ENCODE measurements at regions not wholly inside any gene's neighbourhood (a gene's known extent, or its start where the extent isn't known, plus 50 kb on each side); places are given as distances from the start of the nearest gene placed in this dataset.

DNA sequence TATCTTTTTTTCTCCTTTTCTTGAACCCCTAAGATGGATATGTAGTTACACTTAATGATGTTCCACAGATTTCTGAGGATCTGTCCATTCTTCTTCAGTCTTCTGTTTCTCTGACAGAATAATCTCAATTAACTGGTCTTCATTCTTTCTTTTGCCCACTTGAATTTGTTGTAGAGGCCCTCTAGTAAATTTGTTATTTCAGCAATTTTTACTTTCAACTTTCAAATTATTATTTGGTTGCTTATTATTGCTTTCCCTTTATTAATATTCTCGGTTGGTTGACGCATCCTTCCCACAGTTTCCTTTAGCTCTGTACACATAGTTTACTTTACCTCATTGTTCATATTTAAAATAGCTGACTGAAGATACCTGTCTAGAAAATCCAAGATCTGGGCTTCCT is 1013.7 kb upstream of the CNTN5 start:
- Histone ChIP-seq H3K27ac (ENCODE audit: low read depth, low read length) (no peak overlapping the region), H3K9me3 (ENCODE audit: control insufficient read depth, insufficient read depth, low read length) (peaks cover 4% of the 10 kb centered on the region; the same call in 1 of the 2 replicates), H3K36me3 (ENCODE audit: control insufficient read depth, low read length) (no peaks in the 10 kb centered on the region), H3K27me3 (ENCODE audit: control insufficient read depth, low read length) (no peaks in the 10 kb centered on the region), H3K9me2 (replicated peaks; ENCODE audit: control insufficient read depth, low read length) (no peaks in the 10 kb centered on the region), H3K4me3 (ENCODE audit: low read length) (no peak overlapping the region), H3K79me2 (ENCODE audit: control insufficient read depth, low read length) (no peaks in the 10 kb centered on the region), H3K4me1 (ENCODE audit: control insufficient read depth, low read length) (no peaks in the 10 kb centered on the region), H3F3A (ENCODE audit: control insufficient read depth, insufficient read depth) (no peaks in the 10 kb centered on the region), H4K20me1 (ENCODE audit: control insufficient read depth, insufficient read depth, low read depth, low read length) (no peaks in the 10 kb centered on the region), H3K4me2 (ENCODE audit: low read length) (no peak overlapping the region)
- TF ChIP-seq EZH2phosphoT487 (IDR thresholded peaks at IDR 0.05; ENCODE audit: borderline replicate concordance, low read length) = no peak
- TF ChIP-seq, protein P1, sequence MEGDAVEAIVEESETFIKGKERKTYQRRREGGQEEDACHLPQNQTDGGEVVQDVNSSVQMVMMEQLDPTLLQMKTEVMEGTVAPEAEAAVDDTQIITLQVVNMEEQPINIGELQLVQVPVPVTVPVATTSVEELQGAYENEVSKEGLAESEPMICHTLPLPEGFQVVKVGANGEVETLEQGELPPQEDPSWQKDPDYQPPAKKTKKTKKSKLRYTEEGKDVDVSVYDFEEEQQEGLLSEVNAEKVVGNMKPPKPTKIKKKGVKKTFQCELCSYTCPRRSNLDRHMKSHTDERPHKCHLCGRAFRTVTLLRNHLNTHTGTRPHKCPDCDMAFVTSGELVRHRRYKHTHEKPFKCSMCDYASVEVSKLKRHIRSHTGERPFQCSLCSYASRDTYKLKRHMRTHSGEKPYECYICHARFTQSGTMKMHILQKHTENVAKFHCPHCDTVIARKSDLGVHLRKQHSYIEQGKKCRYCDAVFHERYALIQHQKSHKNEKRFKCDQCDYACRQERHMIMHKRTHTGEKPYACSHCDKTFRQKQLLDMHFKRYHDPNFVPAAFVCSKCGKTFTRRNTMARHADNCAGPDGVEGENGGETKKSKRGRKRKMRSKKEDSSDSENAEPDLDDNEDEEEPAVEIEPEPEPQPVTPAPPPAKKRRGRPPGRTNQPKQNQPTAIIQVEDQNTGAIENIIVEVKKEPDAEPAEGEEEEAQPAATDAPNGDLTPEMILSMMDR (IDR thresholded peaks at IDR 0.05; ENCODE audit: low read depth, low read length, poor library complexity, severe bottlenecking) = no peak

GRCh38 chr11:98027652-98028051 is 993.1 kb upstream of the CNTN5 start:
- Histone ChIP-seq H3K36me3 (ENCODE audit: control insufficient read depth, low read length) (no peaks in the 10 kb centered on the region), H4K20me1 (ENCODE audit: control insufficient read depth, insufficient read depth, low read depth, low read length) (no peaks in the 10 kb centered on the region), H3K79me2 (ENCODE audit: control insufficient read depth, low read length) (no peaks in the 10 kb centered on the region), H3K4me1 (ENCODE audit: control insufficient read depth, low read length) (no peaks in the 10 kb centered on the region), H3F3A (ENCODE audit: control insufficient read depth, insufficient read depth) (no peaks in the 10 kb centered on the region), H3K4me2 (ENCODE audit: low read length) (no peak overlapping the region), H3K9me3 (ENCODE audit: control insufficient read depth, insufficient read depth, low read length) (no peaks in the 10 kb centered on the region), H3K27ac (ENCODE audit: low read depth, low read length) (no peak overlapping the region), H3K9me2 (replicated peaks; ENCODE audit: control insufficient read depth, low read length) (no peaks in the 10 kb centered on the region), H3K27me3 (ENCODE audit: control insufficient read depth, low read length) (no peaks in the 10 kb centered on the region), H3K4me3 (ENCODE audit: low read length) (no peak overlapping the region)
- TF ChIP-seq, protein P1 (IDR thresholded peaks at IDR 0.05; ENCODE audit: low read depth, low read length, poor library complexity, severe bottlenecking) = no peak
- TF ChIP-seq EZH2phosphoT487 (IDR thresholded peaks at IDR 0.05; ENCODE audit: borderline replicate concordance, low read length) = no peak

- Histone ChIP-seq H3K4me3 (ENCODE audit: low read length) (no peak overlapping the region), H3K79me2 (ENCODE audit: control insufficient read depth, low read length) (no peaks in the 10 kb centered on the region), H3K36me3 (ENCODE audit: control insufficient read depth, low read length) (no peaks in the 10 kb centered on the region), H3K27ac (ENCODE audit: low read depth, low read length) (no peak overlapping the region), H3K27me3 (ENCODE audit: control insufficient read depth, low read length) (no peaks in the 10 kb centered on the region), H3K9me2 (replicated peaks; ENCODE audit: control insufficient read depth, low read length) (no peaks in the 10 kb centered on the region), H3K4me2 (ENCODE audit: low read length) (no peak overlapping the region), H3F3A (ENCODE audit: control insufficient read depth, insufficient read depth) (no peaks in the 10 kb centered on the region), H4K20me1 (ENCODE audit: control insufficient read depth, insufficient read depth, low read depth, low read length) (no peaks in the 10 kb centered on the region), H3K4me1 (ENCODE audit: control insufficient read depth, low read length) (no peaks in the 10 kb centered on the region), H3K9me3 (ENCODE audit: control insufficient read depth, insufficient read depth, low read length) (no peaks in the 10 kb centered on the region)
- no peak for TF ChIP-seq EZH2phosphoT487 (IDR thresholded peaks at IDR 0.05; ENCODE audit: borderline replicate concordance, low read length)
- TF ChIP-seq, protein P1 (IDR thresholded peaks at IDR 0.05; ENCODE audit: low read depth, low read length, poor library complexity, severe bottlenecking) = no peak
Measured at GRCh38 chr11:98029832-98030231, 990.9 kb upstream of the CNTN5 start.

DNA sequence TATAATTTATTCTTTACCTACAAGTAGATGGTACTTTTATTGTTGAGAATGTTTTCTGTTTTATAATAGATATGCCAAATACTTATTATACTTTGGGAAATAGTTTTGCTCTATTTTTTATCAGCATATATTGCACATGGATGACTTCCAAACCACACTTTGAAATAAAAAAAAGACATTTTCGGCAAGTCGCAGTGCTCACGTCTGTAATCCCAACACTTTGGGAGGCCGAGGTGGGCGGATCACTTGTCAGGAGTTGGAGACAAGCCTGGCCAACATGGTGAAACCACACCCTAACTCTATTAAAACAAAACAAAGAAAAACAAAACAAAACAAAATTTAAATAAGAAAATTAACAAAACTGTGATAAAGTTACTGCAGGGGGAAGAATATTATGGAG is 983.9 kb upstream of the CNTN5 start:
- Histone ChIP-seq H3K27me3 (ENCODE audit: control insufficient read depth, low read length) (no peaks in the 10 kb centered on the region), H3K79me2 (ENCODE audit: control insufficient read depth, low read length) (no peaks in the 10 kb centered on the region), H4K20me1 (ENCODE audit: control insufficient read depth, insufficient read depth, low read depth, low read length) (no peaks in the 10 kb centered on the region), H3K4me1 (ENCODE audit: control insufficient read depth, low read length) (no peaks in the 10 kb centered on the region), H3K27ac (ENCODE audit: low read depth, low read length) (no peak overlapping the region), H3K9me2 (replicated peaks; ENCODE audit: control insufficient read depth, low read length) (no peaks in the 10 kb centered on the region), H3K36me3 (ENCODE audit: control insufficient read depth, low read length) (no peaks in the 10 kb centered on the region), H3K4me2 (ENCODE audit: low read length) (no peak overlapping the region), H3K9me3 (ENCODE audit: control insufficient read depth, insufficient read depth, low read length) (no peaks in the 10 kb centered on the region), H3K4me3 (ENCODE audit: low read length) (no peak overlapping the region), H3F3A (ENCODE audit: control insufficient read depth, insufficient read depth) (no peaks in the 10 kb centered on the region)
- TF ChIP-seq, protein P1 (IDR thresholded peaks at IDR 0.05; ENCODE audit: low read depth, low read length, poor library complexity, severe bottlenecking) = no peak
- no peak for TF ChIP-seq EZH2phosphoT487 (IDR thresholded peaks at IDR 0.05; ENCODE audit: borderline replicate concordance, low read length)
